Upper lobe of right lung (tissue), 1 donor: ENCODE measurements at regions not wholly inside any gene's neighbourhood (a gene's known extent, or its start where the extent isn't known, plus 50 kb on each side); places are given as distances from the start of the nearest gene placed in this dataset.

Source experiments
- ATAC-seq: fragments of 200-7000 bp; cut with Tn5 transposase; one replicate; pipeline ENCODE4 v1.9.1; 2020; ENCODE audit warnings: mild to moderate bottlenecking, moderate library complexity
- DNase-seq: peaks from one replicate; pipeline ENCODE4 v3.0.0-alpha.2; 2020
- H3K27ac ChIP-seq: fragments of 200-600 bp; one replicate; pipeline ENCODE4 v1.8.0; 2022
- H3K27me3 ChIP-seq: fragments of 200-600 bp; one replicate; pipeline ENCODE4 v1.8.0; 2022; ENCODE audit warnings: mild to moderate bottlenecking
- H3K36me3 ChIP-seq: fragments of 200-600 bp; one replicate; pipeline ENCODE4 v1.8.0; 2022
- H3K4me1 ChIP-seq: fragments of 200-600 bp; one replicate; pipeline ENCODE4 v1.8.0; 2022
- H3K4me3 ChIP-seq: fragments of 200-600 bp; one replicate; pipeline ENCODE4 v1.8.0; 2022; ENCODE audit warnings: mild to moderate bottlenecking
- H3K9me3 ChIP-seq: fragments of 200-600 bp; one replicate; pipeline ENCODE4 v1.8.0; 2022
- CTCF ChIP-seq: fragments of 200-600 bp; IDR thresholded peaks from one replicate; pipeline ENCODE4 v1.8.0; 2022; ENCODE audit warnings: antibody characterized with exemption
- intact Hi-C: fragments of 100-400 bp; cut with DNase I; formaldehyde crosslinking; loops from one replicate; pipeline ENCODE4 v1.11.0; 2022
- donor health status: DM: no; HTN: yes; CAD: no; lungs with severe emphysema.

GRCh38 chr17:79237448-79238053 lies 162.9 kb downstream of the ENGASE start:
- ATAC-seq: no peak
- intact Hi-C loops: no loop called here

GRCh38 chr17:79235808-79236207 lies 161.2 kb downstream of the ENGASE start:
- DNase-seq: no peak
- TF ChIP-seq CTCF: no peak

More at GRCh38 chr17:79237448-79238053, 162.9 kb downstream of the ENGASE start:
- H3K4me3 ChIP-seq: no peak overlapping the region
- H3K36me3 ChIP-seq: no peaks in the 10 kb centered on the region
- no peaks in the 10 kb centered on the region for H3K9me3 ChIP-seq
- H3K27ac ChIP-seq: no peak overlapping the region
- H3K4me1 ChIP-seq: no peaks in the 10 kb centered on the region
- H3K27me3 ChIP-seq: no peaks in the 10 kb centered on the region
- no peak for DNase-seq
- TF ChIP-seq CTCF: no peak

DNA sequence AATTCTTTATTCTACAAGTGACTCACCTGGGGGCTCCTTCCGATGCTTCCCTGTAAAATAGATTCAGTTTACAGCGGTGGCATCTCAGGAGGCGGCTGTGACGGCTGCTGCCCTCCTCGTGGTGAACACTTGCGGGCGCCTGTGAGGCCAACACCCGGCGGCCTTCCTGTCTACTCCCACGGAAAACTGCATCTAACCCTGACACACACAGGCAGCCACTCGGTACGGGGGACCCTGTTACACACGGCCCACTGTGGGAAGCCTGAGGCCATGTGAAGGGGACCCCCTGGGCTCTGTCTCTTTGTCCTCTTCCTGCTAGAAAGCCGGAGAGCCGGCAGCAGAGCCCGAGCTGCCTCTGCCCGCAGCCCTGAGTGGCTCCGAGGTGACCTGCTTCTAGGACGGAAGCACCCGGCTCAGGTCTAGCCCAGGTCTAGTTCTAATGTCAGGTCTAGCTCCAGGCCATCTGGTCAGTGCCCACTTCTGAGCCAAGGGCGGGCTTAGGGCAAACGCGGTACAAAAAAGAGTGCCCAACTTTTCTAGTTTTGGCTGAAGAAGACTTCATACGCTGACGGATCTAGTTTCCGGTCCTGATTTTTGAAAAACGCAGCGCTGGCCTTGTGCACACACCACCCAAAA lies 159.4 kb downstream of the ENGASE start:
- no peaks in the 10 kb centered on the region for H3K27me3 ChIP-seq
- intact Hi-C loops: no loop called here
- DNase-seq (no peak), ATAC-seq (no peak)
- no peak overlapping the region for H3K4me3 ChIP-seq
- no peaks in the 10 kb centered on the region for H3K9me3 ChIP-seq
- no peak for TF ChIP-seq CTCF
- H3K36me3 ChIP-seq: no peaks in the 10 kb centered on the region
- no peak overlapping the region for H3K27ac ChIP-seq
- H3K4me1 ChIP-seq: no peaks in the 10 kb centered on the region

More at GRCh38 chr17:79235808-79236207, 161.2 kb downstream of the ENGASE start:
- ATAC-seq: no peak
- no peaks in the 10 kb centered on the region for H3K36me3 ChIP-seq
- no peaks in the 10 kb centered on the region for H3K4me1 ChIP-seq
- intact Hi-C loops: no loop called here
- H3K27ac ChIP-seq: no peak overlapping the region
- H3K9me3 ChIP-seq: no peaks in the 10 kb centered on the region
- no peak overlapping the region for H3K4me3 ChIP-seq
- H3K27me3 ChIP-seq: no peaks in the 10 kb centered on the region

- intact Hi-C loops: no loop called here
- no peak overlapping the region for H3K27ac ChIP-seq
- H3K36me3 ChIP-seq: no peaks in the 10 kb centered on the region
- DNase-seq: no peak
- H3K4me3 ChIP-seq: no peak overlapping the region
- TF ChIP-seq CTCF: no peak
- no peaks in the 10 kb centered on the region for H3K27me3 ChIP-seq
- H3K9me3 ChIP-seq: no peaks in the 10 kb centered on the region
- no peaks in the 10 kb centered on the region for H3K4me1 ChIP-seq
- no peak for ATAC-seq
Measured at GRCh38 chr17:79232957-79233356, 158.3 kb downstream of the ENGASE start.

GRCh38 chr17:79231766-79232287 lies 157.2 kb downstream of the ENGASE start:
- no peak for TF ChIP-seq CTCF
- H3K9me3 ChIP-seq: no peaks in the 10 kb centered on the region
- no peak overlapping the region for H3K27ac ChIP-seq
- no peaks in the 10 kb centered on the region for H3K4me1 ChIP-seq
- H3K36me3 ChIP-seq: no peaks in the 10 kb centered on the region
- intact Hi-C loops: no loop called here
- H3K4me3 ChIP-seq: no peak overlapping the region
- ATAC-seq (no peak), DNase-seq (no peak)
- peaks cover 7% of the 10 kb centered on the region for H3K27me3 ChIP-seq
